HFFc6 (cell line): ENCODE measurements at regions not wholly inside any gene's neighbourhood (a gene's known extent, or its start where the extent isn't known, plus 50 kb on each side); places are given as distances from the start of the nearest gene placed in this dataset.

Experiments used
- DNase-seq: peaks from one replicate; pipeline ENCODE4 v3.0.0-alpha.2; 2018
- H3K27ac Mint-ChIP-seq: 2 replicates; pipeline ENCODE4 v1.8.0; 2020; ENCODE audit warnings: mild to moderate bottlenecking, mixed read lengths
- H3K27me3 Mint-ChIP-seq: 2 replicates; pipeline ENCODE4 v1.8.0; 2021; ENCODE audit warnings: mild to moderate bottlenecking, moderate library complexity, mixed read lengths; ENCODE audit not compliant: insufficient read depth
- H3K36me3 Mint-ChIP-seq: 2 replicates; pipeline ENCODE4 v1.8.0; 2021; ENCODE audit warnings: low read depth, mixed read lengths
- H3K4me1 Mint-ChIP-seq: 2 replicates; pipeline ENCODE4 v1.8.0; 2020; ENCODE audit warnings: low read depth, mixed read lengths
- H3K4me3 Mint-ChIP-seq: 2 replicates; pipeline ENCODE4 v1.8.0; 2020; ENCODE audit warnings: mild to moderate bottlenecking, moderate library complexity, mixed read lengths
- H3K9me3 Mint-ChIP-seq: 2 replicates; pipeline ENCODE4 v1.8.0; 2020; ENCODE audit warnings: mild to moderate bottlenecking, mixed read lengths
- CTCF ChIP-seq: fragments of 200-600 bp; sonication (generic); IDR thresholded peaks from 2 replicates; pipeline ENCODE4 v1.5.0; 2021; ENCODE audit warnings: antibody characterized with exemption, mild to moderate bottlenecking

GRCh38 chr16:73875996-73876690 is 420.5 kb upstream of the PSMD7 start:
- Mint-ChIP-seq H3K4me1 (no peaks in the 10 kb centered on the region), H3K9me3 (no peaks in the 10 kb centered on the region), H3K4me3 (no peak overlapping the region), H3K27me3 (peaks cover 8% of the 10 kb centered on the region), H3K36me3 (no peaks in the 10 kb centered on the region), H3K27ac (no peak overlapping the region)
- TF ChIP-seq CTCF: no peak
- no peak for DNase-seq

GRCh38 chr16:73874324-73874723 is 422.3 kb upstream of the PSMD7 start:
- no peak overlapping the region for H3K4me3 Mint-ChIP-seq
- DNase-seq: no peak
- no peak for TF ChIP-seq CTCF
- H3K9me3 Mint-ChIP-seq: no peaks in the 10 kb centered on the region
- no peaks in the 10 kb centered on the region for H3K4me1 Mint-ChIP-seq
- peaks cover 6% of the 10 kb centered on the region; the same call in 1 of the 2 replicates for H3K27me3 Mint-ChIP-seq
- H3K36me3 Mint-ChIP-seq: no peaks in the 10 kb centered on the region
- H3K27ac Mint-ChIP-seq: no peak overlapping the region

- no peak overlapping the region for H3K4me3 Mint-ChIP-seq
- H3K36me3 Mint-ChIP-seq: no peaks in the 10 kb centered on the region
- no peak for DNase-seq
- no peak for TF ChIP-seq CTCF
- H3K27me3 Mint-ChIP-seq: peaks cover 6% of the 10 kb centered on the region; the same call in 1 of the 2 replicates
- H3K27ac Mint-ChIP-seq: no peak overlapping the region
- H3K9me3 Mint-ChIP-seq: no peaks in the 10 kb centered on the region
- no peaks in the 10 kb centered on the region for H3K4me1 Mint-ChIP-seq
These were observed 423.0 kb upstream of the PSMD7 start for GRCh38 chr16:73873643-73874042.

DNA sequence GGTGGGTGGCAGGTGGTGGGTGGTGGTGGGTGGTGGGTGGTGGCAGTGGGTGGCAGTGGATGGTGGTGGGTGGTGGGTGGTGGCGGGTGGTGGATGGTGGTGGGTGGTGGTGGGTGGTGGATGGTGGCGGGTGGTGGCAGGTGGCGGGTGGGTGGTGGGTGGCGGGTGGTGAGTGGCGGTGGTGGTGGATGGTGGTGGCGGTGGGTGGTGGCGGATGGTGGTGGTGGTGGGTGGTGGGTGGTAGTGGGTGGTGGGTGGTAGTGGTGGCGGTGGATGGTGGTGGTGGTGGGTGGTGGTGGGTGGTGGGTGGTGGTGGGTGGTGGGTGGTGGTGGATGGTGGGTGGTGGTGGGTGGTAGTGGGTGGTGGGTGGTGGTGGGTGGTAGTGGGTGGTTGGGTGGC is 423.8 kb upstream of the PSMD7 start:
- TF ChIP-seq CTCF: no peak
- peaks cover 6% of the 10 kb centered on the region; the same call in 1 of the 2 replicates for H3K27me3 Mint-ChIP-seq
- H3K4me3 Mint-ChIP-seq: no peak overlapping the region
- no peaks in the 10 kb centered on the region for H3K9me3 Mint-ChIP-seq
- H3K36me3 Mint-ChIP-seq: no peaks in the 10 kb centered on the region
- no peaks in the 10 kb centered on the region for H3K4me1 Mint-ChIP-seq
- DNase-seq: no peak
- H3K27ac Mint-ChIP-seq: no peak overlapping the region

DNA sequence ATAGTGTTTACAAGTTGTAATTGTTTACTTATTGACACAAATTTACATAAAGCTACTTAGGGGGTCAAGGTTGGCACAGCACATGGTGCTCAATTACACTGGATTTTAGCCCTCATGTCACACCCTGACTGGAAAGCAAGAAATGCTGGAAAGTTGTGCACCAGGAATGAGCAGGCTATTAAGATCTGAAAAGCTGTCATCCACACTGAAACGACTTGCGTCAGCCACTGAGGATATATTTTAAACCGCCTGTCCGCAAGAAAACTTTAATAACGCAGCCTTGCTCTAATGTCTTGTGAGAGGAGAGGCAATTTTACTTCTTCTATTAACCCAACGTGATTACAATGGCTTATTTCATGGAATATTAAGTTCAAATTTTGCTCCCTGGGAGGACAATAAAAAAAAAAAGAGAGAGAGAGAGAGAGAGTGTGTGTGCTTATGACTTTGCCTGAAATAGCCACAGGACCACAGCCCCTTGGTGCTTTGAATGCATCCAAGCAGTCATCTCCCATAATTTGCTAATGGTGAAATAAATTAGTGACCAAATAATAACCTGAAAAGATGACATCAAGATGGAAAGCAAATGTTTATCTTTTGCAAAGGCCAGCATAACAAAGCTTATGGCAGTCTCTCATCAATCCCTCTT is 425.4 kb upstream of the PSMD7 start:
- no peaks in the 10 kb centered on the region for H3K4me1 Mint-ChIP-seq
- no peak overlapping the region for H3K4me3 Mint-ChIP-seq
- H3K36me3 Mint-ChIP-seq: no peaks in the 10 kb centered on the region

More for the DNA sequence above, 425.4 kb upstream of the PSMD7 start:
- no peak for DNase-seq
- Mint-ChIP-seq H3K27ac (no peak overlapping the region), H3K27me3 (peaks cover 1% of the 10 kb centered on the region; the same call in 1 of the 2 replicates), H3K9me3 (no peaks in the 10 kb centered on the region)
- TF ChIP-seq CTCF: no peak
